Right cardiac atrium (tissue), 5 donors: ENCODE measurements at regions not wholly inside any gene's neighbourhood (a gene's known extent, or its start where the extent isn't known, plus 50 kb on each side); places are given as distances from the start of the nearest gene placed in this dataset.
"Not testable (repeated sequence)": the region's sequence is repeated elsewhere in the genome, so short reads cannot be mapped to it uniquely, and the experiment has no call there.

Experiments used
- ATAC-seq, 2 donors: fragments of 200-7000 bp; cut with Tn5 transposase; one replicate each; pipeline versions ENCODE4 v1.8.0 to v1.9.1; 2020; ENCODE audit warnings: moderate library complexity in 2 of 2, mild to moderate bottlenecking in 1 of 2
- DNase-seq, 3 donors: peaks; one replicate each; pipeline ENCODE4 v3.0.0-alpha.2; 2020
- H3K27ac ChIP-seq: one replicate; pipeline ENCODE4 v1.5.1; 2013; ENCODE audit warnings: mild to moderate bottlenecking, low read length, control low read depth, moderate library complexity
- H3K27me3 ChIP-seq: one replicate; pipeline ENCODE4 v1.6.1; 2013; ENCODE audit not compliant: control insufficient read depth, insufficient read depth
- H3K4me1 ChIP-seq: one replicate; pipeline ENCODE4 v1.6.1; 2013; ENCODE audit warnings: low read length; ENCODE audit not compliant: control insufficient read depth, insufficient read depth
- H3K4me3 ChIP-seq: one replicate; pipeline ENCODE4 v1.5.1; 2013; ENCODE audit warnings: low read length, control low read depth
- H3K9me3 ChIP-seq: one replicate; pipeline ENCODE4 v1.6.1; 2013; ENCODE audit warnings: low read length; ENCODE audit not compliant: control insufficient read depth
- WGBS: extraction: QIAGEN DNeasy Blood & Tissue Kit; methylation state at CpG from one replicate; pipeline ENCODE4 v1.1.7; 2013; 5-methylcytosine and 5-hydroxymethylcytosine counted together
- intact Hi-C, 4 donors: fragments of 100-400 bp; cut with DNase I; formaldehyde crosslinking; loops; one replicate each; pipeline versions ENCODE4 v1.11.0 to v1.14.0; 2022 to 2023
- donor health status: healthy with polysubstance abuse.
- donor health status: DM: no; HTN: yes; CAD: no.
- donor health status: DM: no; HTN: no; CAD: no.
- donor health status: DM: no; HTN: yes; CAD: no; lungs with severe emphysema.
- donor health status: DM: yes; HTN: yes; CAD: no.

DNA sequence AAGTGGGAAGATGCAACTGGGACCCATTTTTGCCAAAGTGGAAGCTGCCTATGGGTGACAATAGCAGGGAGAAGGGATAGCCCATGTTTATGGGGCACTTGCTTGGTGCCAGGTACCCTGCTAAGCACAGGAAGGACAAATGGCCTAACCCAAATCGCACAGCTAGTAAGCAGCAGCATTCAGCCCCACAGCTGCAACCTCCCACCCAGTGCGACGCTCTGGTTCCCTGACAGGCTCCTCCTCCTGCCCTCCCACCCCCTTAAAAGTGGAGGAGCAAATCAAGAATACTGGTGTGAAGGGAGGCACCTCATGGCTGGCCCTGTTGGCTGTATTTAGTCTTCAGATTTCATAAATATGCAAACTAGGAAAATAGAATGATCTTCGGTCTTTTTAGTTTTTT lies 76.2 kb downstream of the RIN2 start:
- Histone ChIP-seq H3K27me3 (no peaks in the 10 kb centered on the region), H3K4me3 (no peak overlapping the region), H3K27ac (no peak overlapping the region), H3K4me1 (peaks cover 7% of the 10 kb centered on the region), H3K9me3 (no peaks in the 10 kb centered on the region)
- intact Hi-C loops = no loop called here
- no peak for DNase-seq
- ATAC-seq = no peak
- WGBS = 92% methylated on average over 4 of the region's 4 CpGs

DNA sequence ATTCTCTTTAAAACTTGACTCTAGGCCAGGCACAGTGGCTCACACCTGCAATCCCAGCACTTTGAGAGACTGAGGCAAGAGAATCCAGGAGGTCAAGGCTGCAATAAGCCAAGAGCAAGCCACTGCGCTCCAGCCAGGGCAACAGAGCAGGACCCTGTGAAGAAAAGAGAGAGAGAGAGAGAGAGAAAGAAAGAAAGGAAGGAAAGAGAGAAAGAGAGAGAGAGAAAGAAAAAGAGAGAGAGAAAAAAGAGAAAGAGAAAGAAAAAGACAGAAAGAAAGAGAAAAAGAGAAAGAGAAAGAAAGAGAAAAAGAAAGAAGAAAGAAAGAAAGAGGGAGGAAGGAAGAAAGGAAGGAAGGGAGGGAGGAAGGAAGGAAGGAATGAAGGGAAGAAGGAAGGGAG lies 76.7 kb downstream of the RIN2 start:
- ATAC-seq = no peak
- Histone ChIP-seq H3K4me1 (peaks cover 7% of the 10 kb centered on the region), H3K4me3 (no peak overlapping the region), H3K27ac (no peak overlapping the region), H3K27me3 (no peaks in the 10 kb centered on the region), H3K9me3 (no peaks in the 10 kb centered on the region)
- DNase-seq = no peak
- 100% methylated on average over 1 of the region's 1 CpG for WGBS
- intact Hi-C loops = no loop called here

DNA sequence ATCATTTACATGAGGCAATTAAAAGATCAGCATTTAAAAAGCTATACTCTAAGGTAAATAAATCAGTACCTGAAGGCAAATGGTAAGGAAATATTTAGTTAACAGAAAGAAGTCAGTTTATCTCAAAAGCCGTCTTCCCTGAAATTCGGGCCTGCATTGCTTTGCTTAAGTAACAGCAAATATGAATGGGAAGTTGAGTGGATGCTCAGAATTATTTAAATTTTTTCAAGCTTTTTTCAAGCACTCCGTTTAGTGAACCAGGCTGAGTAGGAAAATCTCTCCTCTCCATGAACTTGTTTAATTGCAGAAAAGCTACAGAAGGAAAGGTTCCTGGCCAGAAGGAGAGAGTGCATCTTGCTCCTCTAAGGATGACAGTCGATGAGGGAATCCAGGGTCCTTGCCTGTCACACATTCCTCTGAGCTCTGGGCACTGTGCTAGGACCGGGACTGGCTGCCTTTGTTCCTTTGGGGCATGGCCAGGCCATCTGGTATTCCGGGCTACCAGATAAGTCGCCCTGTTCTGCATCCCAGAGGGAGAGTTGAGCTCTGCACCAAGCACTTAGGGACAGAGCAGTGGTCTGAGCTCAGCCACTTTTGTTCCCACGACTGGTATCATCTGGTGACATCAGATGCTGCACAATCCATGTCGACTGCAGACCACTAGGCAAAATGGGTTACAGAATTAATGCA lies 77.6 kb downstream of the RIN2 start:
- no peaks in the 10 kb centered on the region for H3K9me3 ChIP-seq
- H3K4me3 ChIP-seq = no peak overlapping the region
- ATAC-seq (peak; percentile 61 to 71), DNase-seq (peak in 1 of 3 donors; percentile 64)
- intact Hi-C loops = no loop called here
- no peaks in the 10 kb centered on the region for H3K27me3 ChIP-seq
- WGBS = 49% methylated on average over 9 of the region's 9 CpGs
- H3K27ac ChIP-seq = no peak overlapping the region
- peaks cover 7% of the 10 kb centered on the region for H3K4me1 ChIP-seq

DNA sequence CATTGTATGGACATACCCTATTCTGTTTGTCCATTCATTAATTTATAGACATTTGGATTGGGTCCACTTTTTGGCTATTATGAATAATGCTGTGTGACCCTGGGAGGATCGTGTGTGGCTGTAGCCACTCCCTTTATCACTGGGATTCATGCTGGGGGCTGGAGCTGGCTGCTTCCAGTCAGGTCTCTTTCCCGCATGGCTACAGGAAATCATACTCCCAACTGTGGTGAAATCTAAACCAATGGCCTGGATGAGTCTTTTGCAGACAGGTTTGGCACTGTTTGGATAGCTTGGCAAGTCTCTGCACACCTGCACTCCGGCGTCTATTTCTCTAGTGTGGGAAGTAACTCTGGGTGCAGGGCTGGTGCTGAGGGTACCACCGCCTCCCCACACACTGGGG lies 80.4 kb downstream of the RIN2 start:
- intact Hi-C loops = no loop called here
- no peaks in the 10 kb centered on the region for H3K9me3 ChIP-seq
- DNase-seq (no peak), ATAC-seq (no peak)
- WGBS = 87% methylated on average over 5 of the region's 5 CpGs
- no peaks in the 10 kb centered on the region for H3K27me3 ChIP-seq
- no peak overlapping the region for H3K4me3 ChIP-seq
- no peak overlapping the region for H3K27ac ChIP-seq
- H3K4me1 ChIP-seq = peaks cover 7% of the 10 kb centered on the region

DNA sequence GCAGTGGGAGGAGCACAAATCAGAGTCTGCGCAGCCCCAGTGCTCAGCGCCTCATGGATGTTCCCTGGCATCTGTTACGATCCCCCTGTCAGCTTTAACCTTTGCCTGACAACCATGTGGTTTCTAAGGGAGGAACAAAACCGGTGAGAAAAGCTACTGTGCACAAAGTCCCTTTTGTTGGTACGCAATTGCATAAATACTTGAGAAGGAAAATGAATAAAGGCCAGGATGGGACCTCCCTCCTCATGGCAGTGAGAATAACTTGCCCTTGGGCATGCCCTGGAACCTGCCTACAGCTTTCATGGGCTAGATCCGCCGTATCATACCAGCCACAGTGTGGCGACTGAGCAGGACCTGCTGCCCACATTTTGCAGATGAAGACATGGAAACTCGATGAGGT lies 81.0 kb downstream of the RIN2 start:
- no peaks in the 10 kb centered on the region for H3K9me3 ChIP-seq
- 90% methylated on average over 9 of the region's 9 CpGs for WGBS
- H3K27me3 ChIP-seq = no peaks in the 10 kb centered on the region
- no peak overlapping the region for H3K4me3 ChIP-seq
- no peak for DNase-seq
- intact Hi-C loops = no loop called here
- ATAC-seq = no peak
- peaks cover 7% of the 10 kb centered on the region for H3K4me1 ChIP-seq
- H3K27ac ChIP-seq = no peak overlapping the region

DNA sequence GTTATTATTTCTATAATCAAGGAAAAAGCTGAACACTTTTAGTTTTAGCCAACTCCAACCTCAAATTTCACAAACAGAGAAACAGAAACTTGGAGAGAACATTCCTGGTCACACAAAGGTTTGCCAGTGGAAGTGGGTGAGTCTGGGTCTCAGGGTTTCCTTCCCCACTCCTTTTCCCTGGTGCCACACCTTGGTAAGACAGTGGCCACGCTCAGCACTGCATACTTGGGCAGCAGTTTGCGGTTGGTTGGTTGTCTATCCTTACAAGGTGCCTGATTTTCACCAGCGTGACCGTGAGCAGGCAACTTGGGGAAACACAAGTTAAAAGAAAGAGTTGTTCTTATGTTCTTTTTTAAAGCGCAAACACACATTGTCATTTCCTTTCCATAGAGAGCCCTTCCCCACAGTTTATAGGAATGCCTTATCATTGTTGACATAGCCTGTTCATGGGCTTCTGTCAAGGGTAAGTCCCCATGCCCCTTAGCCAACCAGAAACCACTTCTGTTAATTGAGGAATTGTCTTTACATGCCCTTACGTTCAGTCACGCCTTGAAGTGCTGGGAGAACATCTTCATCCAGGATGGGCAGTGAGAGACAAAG lies 82.2 kb downstream of the RIN2 start:
- peak in 1 of 2 donors; percentile 28 for ATAC-seq
- peaks cover 3% of the 10 kb centered on the region for H3K4me1 ChIP-seq
- H3K9me3 ChIP-seq = no peaks in the 10 kb centered on the region
- intact Hi-C loops = no loop called here
- H3K27me3 ChIP-seq = no peaks in the 10 kb centered on the region
- no peak for DNase-seq
- WGBS = 87% methylated on average over 7 of the region's 7 CpGs
- H3K4me3 ChIP-seq = no peak overlapping the region
- H3K27ac ChIP-seq = no peak overlapping the region

DNA sequence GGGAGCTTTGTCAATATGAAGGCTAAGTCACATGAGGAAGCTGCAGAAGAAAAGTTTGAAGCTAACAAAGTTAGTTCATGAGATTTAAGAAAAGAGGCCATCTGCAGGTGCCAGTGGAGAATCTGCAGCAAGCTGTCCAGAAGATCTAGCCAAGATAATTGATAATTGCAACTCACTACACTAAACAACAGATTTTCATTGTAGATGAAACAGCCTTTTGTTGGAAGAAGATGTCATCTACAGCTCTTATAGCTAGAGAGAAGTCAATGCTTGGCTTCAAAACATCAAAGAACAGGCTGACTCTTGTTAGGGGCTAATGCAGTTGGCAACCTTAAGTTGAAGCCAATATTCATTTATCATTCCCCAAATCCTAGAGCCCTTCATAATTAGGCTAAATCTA lies 83.7 kb downstream of the RIN2 start:
- no peaks in the 10 kb centered on the region for H3K4me1 ChIP-seq
- H3K9me3 ChIP-seq = no peaks in the 10 kb centered on the region
- intact Hi-C loops = no loop called here
- H3K27me3 ChIP-seq = no peaks in the 10 kb centered on the region
- ATAC-seq (no peak), DNase-seq (no peak)
- H3K27ac ChIP-seq = no peak overlapping the region
- no peak overlapping the region for H3K4me3 ChIP-seq

DNA sequence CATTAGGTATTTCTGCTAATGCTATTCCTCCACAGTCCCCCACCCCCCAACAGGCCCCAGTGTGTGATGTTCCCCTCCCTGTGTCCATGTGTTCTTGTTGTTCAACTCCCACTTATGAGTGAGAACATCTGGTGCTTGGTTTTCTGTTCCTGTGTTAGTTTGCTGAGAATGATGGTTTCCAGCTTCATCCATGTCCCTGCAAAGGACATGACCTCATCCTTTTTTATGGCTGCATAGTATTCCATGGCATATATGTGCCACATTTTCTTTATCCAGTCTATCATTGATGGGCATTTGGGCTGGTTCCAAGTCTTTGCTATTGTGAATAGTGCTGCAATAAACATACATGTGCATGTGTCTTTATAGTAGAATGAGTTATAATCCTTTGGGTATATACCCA lies 86.8 kb downstream of the RIN2 start:
- H3K27ac ChIP-seq, H3K9me3 ChIP-seq, H3K4me1 ChIP-seq, DNase-seq, H3K27me3 ChIP-seq, H3K4me3 ChIP-seq, ATAC-seq, intact Hi-C loops: not testable (repeated sequence)

DNA sequence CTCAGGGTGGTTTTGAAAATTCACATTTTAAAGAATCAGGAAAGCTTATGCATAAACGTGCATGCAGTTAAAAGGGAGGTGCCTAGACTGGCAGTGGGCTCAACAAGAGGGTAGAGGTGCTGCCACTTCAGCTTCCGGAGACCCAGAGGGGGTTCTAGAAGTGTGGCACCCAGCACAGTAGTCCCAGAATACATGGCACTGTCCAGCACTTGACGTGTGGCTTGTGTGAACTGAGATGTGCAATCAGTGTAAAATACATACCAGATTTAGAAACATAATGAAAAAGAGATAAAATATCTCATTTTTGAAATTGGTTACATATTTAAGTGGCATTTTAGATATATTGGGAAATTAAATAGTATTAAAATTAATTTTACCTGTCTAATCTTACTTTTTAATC lies 89.3 kb downstream of the RIN2 start:
- Histone ChIP-seq H3K4me1 (peaks cover 9% of the 10 kb centered on the region), H3K9me3 (no peaks in the 10 kb centered on the region), H3K27me3 (no peaks in the 10 kb centered on the region), H3K4me3 (no peak overlapping the region), H3K27ac (no peak overlapping the region)
- DNase-seq (no peak), ATAC-seq (no peak)
- WGBS = 90% methylated on average over 3 of the region's 3 CpGs
- intact Hi-C loops = no loop called here

DNA sequence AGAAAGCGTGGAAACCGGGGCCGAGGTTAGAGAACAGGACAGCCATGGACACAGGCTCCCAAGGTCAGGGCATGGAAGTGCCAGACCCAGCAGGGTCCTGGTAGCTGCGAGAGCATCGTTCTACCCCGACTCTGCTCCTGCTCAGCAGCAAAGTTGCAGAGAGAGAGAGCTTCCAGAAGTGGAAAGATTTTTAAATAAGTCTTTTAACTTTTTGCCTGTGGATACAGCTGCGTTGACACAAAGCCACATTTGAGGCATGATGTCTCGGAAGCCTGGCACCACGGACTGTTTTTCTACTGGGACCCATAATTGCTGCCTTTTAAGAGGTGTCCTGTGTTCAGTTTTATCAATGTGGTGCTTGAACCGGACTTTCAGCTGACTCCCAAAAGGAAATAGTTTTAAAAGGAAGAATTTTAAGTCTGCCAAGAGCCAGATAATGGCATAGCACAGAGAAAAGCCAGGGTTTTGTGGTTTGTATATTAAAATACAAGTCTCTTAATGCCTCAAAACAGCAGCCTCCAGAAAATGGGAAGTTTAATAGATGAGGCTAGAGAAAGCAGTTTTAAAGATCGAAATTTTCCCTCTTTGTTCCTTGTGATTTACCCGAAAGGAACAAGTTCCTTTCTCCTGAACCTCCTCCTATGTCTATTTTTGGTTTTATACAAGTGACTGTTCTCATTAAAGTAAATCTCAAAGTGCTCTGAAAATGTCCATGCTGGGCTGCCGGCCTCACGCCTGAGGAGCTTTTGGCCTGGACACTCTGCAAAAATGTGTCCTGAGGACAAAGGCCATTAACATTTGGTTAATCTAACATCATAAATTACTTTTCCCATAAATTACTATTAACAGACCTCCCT lies 91.5 kb downstream of the RIN2 start:
- DNase-seq = peak in 1 of 3 donors; percentile 65
- peak; percentile 72 to 85 for ATAC-seq
- no peaks in the 10 kb centered on the region for H3K27me3 ChIP-seq
- no peak overlapping the region for H3K4me3 ChIP-seq
- H3K27ac ChIP-seq = peak overlapping the region; percentile 52
- peaks cover 9% of the 10 kb centered on the region for H3K4me1 ChIP-seq
- intact Hi-C loops = no loop called here
- 32% methylated on average over 14 of the region's 14 CpGs for WGBS
- H3K9me3 ChIP-seq = no peaks in the 10 kb centered on the region

DNA sequence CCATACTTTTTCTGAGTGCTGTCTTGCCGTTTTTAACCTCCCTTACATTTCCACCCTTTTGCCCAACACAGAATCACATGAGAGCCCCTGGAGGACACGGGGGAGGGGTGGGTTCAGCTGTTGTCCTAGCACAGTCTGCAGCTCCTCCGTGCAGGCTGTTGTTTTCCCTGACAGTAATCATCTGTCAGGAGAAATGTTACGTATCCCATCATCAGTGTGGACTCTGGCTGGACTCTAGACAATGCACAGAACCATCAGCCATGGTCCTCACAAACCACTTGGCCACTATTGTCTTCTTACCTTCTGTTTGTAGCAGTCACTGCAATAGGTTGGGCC lies 92.1 kb downstream of the RIN2 start:
- WGBS = 43% methylated on average over 4 of the region's 4 CpGs
- DNase-seq = peak in 1 of 3 donors; percentile 65
- H3K9me3 ChIP-seq = no peaks in the 10 kb centered on the region
- H3K27me3 ChIP-seq = no peaks in the 10 kb centered on the region
- no peak overlapping the region for H3K4me3 ChIP-seq
- intact Hi-C loops = no loop called here
- peaks cover 9% of the 10 kb centered on the region for H3K4me1 ChIP-seq
- peak; percentile 42 to 55 for ATAC-seq
- H3K27ac ChIP-seq = no peak overlapping the region
